Hepatic stellate cell (primary cell): ENCODE measurements at regions not wholly inside any gene's neighbourhood (a gene's known extent, or its start where the extent isn't known, plus 50 kb on each side); places are given as distances from the start of the nearest gene placed in this dataset.

ENCODE experiments used
- DNase-seq: peaks from one replicate; pipeline ENCODE4 v3.0.0; 2011; ENCODE audit warnings: low spot score

DNA sequence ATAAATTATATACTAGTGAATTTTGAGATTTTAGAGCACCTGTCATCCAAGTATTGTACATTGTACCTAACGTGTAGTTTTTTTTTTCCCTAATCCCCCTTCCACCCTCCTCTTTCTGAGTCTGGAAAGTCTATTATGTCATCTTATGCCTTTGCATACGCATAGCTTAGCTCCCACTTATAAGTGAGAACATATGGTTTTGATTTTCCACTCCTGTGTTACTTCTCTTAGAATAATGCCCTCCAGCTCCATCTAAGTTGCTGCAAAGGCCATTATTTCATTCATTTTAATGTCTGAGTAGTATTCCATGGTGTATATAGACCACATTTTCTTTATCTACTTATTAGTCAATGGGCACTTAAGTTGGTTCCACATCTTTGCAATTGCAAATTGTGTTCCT, 177.0 kb upstream of the C16orf82 start:
- no peak for DNase-seq

DNA sequence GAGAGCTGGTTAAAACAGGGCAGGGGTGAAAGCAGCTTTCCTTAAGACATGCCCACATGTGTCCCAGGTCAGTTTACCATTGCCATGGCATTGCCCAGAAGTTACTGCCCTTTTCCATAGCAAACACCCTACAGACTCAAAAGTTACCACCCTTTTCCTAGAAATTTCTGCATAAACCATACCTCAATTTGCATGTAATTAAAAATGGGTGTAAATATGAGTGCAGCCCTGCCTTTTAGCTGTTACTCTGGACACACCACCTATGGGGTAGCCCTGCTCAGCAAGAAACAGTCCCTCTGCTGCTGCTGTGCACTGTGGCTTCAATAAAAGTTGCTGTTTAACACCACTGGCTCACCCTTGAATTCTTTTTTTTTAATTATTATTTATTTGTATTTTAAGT, 168.5 kb upstream of the C16orf82 start:
- DNase-seq, result no peak

DNA sequence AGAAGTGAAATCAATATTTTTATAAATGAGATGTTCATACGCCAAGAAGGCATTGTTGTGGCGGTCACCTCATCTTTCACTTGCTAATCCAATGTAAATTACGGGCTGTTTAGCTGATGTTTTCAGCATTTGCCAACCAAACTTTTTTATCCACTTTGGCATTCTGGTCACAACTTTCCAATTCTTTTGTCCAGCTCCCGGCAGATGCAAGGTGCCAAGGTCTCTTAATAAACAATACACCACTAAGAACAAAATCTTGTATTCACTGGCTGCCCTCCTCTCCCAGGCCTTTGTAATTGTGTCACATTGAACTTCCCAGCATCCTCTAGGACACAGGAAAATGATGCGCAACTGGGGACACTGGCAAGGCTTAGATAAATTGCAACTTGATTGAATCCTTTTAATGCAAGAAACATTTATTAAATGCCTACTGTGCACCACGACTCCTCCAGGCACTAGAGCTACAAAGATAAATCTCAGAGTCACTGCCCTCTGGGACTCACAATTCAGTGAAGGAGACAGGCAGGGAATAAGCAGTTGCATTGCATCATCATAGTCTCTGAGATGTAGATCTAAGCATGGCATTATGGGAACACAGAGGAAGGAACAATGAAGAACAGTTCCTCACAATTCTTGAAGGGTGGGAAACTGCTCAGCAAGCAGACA, 165.4 kb upstream of the C16orf82 start:
- no peak for DNase-seq

DNA sequence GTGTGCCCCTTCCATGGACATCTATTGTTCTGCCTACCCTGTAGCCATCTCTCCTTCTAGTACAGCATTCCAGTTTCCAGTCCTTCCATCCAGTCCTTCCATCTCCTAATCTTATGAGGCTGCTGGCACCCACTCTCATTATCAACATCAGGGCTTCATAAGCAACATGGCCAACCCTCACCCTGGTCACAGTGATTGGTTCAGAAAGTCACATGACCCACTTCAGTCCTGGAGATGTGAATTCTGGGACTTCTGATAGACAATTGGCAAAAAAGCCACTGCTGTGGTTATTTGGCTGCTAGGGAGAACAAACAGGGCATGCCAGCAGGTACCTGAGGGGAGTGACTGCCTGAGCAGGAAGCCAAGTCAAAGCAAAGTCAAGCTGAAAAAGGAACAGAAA, 164.7 kb upstream of the C16orf82 start:
- DNase-seq, result no peak

DNA sequence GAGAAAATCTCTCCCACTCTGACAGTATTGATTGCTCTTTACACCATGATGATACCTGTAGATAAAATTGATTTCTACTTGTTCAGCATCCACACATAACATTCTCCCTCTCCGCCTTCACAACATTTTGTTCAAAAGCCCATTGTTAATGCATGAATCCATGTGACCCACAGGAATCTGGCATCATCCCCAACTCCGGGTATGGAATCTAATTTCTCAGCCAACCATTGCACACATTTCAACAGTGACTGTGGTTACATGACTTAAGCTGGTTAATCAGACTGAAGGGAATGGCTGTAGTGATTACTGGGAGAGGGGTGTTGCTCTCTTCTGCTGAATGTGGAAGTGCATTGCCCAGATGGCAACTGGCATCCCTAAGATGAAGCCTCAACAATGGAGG, 161.4 kb upstream of the C16orf82 start:
- no peak for DNase-seq

DNA sequence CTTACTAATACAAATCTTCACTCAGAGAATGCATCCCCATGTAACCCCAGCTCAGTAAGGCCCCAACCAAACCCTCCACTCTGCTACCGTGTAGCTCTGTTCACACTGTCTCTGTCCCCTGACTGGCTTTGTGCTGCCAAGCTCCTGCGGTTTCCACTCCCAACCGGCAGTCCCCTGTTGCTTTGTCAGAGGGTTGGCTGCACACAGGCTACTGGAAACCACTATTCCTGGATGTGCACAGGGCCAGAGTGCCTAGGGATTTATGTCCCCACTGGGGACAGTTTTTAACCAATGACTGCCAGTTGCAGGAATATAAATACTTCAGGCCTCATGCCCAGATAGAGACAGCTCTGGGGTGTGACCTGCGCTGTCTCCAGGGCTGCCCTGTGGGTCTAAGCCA, 157.1 kb upstream of the C16orf82 start:
- DNase-seq, result no peak

DNA sequence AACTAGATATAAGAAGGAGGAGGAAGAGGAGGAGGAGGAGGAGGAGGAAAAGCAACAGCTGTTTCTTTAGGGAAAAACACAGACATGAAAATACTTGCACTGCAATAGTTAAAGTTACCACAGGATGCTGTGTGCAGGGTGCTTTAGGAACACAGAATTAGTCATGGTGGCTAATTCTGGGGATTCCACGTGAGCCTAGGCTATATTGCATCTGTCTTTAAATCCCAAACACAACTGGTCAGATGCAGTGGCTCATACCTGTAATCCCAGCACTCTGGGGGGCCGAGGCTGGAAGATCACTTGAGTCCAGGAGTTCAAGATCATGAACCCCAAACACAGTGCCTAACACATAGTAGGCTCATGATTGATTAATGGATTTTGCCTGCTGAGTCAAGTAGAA, 155.3 kb upstream of the C16orf82 start:
- DNase-seq, result no peak

DNA sequence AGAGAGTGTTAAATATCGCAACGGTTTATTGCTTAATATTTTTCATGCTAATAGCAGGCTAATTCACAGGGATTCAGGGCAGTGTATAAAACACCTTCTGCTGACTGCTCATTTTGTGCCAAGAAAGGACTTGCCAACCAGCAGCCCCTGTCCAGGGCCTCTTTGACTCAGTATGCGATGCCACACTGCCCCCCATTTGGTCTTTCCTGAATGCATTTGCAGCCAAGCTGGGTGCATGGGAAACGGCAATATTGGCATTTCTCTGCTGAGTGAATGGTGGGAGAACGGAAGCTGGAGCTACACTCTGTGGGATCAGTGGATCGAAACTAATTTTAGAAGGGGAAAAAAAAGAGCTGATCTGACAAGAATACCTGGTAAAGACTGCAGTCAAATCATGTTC, 152.9 kb upstream of the C16orf82 start:
- DNase-seq, result no peak

DNA sequence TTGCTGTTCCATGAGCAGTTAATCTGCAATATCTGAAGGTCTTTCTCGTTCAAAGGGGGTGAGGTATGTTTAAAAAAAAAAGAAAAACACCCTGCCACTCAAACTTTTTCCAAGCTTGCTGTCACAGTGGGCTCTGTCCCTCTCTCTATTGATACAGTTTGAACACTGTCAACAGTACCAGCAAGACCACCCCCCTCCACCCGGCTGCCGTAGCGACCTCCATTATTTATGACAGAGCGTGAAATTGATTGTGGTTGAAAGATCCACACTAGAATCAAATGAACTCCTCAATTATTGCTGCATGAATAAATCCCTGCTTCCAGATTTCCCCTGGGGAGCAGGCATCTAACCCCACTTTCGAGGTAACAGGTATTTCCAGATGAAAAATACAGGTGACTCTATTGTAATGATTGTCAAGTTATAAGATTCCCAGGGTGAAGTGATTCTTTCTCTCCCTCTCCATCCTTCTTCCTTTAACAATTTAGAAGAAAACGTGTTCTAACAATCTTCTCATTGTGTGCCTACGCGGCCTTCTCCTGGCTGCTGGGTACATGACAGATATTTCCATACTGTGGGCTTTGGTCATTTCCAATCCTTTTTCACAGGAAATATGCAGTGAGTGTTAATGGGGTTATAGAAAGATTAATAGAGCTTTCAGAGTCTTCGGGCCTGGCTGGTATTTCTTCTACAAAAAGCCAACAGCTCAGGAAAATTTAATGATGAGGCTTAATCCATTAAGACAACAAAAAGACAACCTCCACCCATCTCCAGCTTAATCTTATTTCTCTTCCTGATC, 135.7 kb upstream of the C16orf82 start:
- no peak for DNase-seq

DNA sequence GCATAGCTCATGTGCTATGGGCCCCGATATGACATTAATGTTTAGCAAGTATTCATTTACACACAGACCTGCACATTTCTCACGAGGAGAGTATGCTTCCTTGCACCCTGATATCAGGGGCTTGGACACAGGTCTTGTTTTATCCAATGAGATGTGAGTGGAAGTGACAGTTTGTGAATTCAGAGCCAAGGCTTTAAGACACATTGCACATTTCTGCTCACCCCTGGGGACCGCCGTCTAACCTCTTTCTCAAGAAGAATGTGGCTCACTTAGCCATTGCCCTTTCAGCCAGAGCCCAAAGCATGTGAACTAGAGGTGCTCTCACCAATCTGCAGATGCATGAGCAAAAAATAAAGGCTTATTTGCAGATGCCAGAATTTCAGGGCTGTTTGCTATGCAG, 116.1 kb upstream of the C16orf82 start:
- DNase-seq, result no peak

DNA sequence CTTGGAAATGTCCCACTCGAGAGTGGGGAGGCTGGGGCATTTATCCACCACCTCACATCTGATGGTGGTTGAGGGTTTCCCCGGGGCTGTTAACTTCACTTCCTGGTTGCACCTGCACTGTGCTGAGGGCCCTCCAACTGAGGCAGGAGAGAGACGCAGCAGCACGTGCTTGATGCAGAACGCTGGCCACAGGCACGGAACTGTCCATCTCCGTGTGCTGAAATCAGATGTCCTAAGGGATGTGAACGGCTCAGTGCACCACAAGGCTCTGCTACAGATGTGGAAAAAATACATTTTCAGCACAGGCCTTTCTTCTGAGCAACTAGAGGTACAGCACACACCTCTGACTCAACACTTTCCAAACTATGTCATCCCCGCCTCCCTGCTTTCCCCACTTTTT, 114.8 kb upstream of the C16orf82 start:
- DNase-seq, result no peak

DNA sequence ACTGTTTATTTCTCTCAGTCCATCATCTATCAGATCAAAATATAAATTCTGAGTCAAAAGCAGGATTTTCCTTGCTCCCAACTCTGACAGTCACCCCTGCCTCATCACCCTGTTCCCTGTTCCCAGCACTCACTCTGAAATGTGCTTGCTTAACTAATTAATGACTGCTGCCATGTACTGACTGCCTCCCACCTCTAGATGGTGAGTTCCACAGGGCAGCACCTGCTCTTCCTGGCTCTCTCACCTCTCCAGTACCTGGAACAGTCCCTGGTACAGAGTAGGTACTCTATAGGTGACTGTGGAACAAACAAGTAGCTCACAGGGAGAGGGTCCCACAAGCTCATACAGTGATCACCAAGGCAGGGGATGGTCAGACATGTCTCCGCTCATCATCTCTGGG, 114.3 kb upstream of the C16orf82 start:
- DNase-seq, result no peak

DNA sequence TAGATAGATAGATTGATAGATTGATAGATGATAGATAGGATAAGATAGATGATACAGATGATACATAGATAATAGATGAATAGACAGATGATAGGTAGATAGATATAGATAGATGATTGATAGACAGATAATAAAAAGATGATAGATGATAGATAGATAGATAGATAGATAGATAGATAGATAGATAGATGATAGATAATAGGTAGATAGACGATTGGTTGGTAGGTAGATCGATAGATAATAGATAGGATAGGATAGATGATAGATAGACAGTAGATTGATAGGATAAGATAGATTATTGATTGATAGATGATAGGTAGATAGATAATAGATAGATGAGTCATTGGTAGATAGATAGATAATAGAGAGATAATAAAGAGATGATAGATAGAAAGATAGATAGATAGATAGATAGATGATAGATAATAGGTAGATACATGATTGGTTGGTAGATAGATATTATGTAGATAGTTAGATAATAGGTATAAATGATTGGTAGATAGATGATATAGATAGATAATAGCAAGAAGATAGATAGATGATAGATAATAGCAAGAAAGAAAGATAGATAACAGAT, 109.4 kb upstream of the C16orf82 start:
- DNase-seq, result no peak

DNA sequence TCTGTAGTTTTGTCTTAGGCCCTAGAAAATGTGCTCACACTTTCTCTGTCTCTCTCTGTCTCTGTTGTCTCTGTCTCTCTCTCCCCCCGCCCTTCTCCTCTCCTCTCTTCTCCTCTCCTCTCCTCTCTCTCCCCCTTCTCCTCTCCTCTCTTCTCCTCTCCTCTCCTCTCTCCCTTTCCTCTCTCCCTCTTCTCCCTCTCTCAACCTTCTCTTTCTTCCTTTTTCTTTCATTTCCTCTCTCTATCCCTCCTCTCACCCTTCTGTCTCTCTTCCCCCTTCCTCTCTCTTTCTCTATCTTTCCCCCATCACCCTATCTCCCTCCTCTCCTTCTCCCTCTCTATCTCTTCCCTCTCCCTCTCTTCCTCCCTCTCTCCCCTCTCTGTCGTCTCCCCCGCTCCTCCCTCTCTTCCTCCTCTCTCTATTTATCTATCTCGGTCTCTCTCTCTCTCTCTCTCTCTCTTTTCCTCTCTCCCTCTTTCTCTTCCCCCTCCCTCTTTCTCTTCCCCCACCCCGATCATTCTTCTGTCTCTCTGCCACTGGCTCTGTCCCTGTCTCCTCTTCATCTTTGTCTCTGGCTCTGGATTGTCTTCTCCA, 107.2 kb upstream of the C16orf82 start:
- no peak for DNase-seq

DNA sequence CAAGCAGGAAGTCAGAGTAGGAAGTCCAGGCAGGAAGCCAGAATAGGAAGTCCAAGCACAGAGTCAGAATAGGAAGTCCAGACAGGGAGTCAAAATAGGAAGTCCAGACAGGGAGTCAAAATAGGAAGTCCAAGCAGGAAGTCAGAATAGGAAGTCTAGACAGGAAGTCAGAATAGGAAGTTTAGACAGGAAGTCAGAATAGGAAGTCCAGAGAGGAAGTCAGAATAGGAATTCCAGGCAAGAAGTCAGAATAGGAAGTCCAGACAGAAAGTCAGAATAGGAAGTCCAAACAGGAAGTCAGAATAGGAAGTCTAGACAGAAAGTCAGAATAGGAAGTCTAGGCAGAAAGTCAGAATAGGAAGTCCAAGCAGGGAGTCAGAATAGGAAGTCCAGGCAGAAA, 105.3 kb upstream of the C16orf82 start:
- DNase-seq, result no peak

DNA sequence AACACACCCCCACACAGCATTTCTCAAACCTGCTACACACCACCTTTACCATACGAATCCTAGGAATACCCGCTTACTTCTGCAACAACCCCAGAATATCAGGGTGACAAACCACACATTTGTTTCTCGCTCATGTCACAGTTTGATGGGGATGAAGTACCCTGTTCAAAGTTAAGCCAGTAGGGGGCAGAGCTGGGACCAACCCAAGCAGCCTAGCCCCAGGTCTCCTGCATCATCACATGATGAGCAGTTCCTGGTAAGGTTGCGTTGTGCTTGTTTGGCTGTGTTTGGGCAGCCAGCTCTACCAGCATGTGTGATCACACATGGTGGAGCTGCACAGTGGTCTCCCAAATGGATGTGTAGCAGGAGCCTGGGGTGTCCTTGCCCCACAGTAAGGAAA, 103.6 kb upstream of the C16orf82 start:
- no peak for DNase-seq

DNA sequence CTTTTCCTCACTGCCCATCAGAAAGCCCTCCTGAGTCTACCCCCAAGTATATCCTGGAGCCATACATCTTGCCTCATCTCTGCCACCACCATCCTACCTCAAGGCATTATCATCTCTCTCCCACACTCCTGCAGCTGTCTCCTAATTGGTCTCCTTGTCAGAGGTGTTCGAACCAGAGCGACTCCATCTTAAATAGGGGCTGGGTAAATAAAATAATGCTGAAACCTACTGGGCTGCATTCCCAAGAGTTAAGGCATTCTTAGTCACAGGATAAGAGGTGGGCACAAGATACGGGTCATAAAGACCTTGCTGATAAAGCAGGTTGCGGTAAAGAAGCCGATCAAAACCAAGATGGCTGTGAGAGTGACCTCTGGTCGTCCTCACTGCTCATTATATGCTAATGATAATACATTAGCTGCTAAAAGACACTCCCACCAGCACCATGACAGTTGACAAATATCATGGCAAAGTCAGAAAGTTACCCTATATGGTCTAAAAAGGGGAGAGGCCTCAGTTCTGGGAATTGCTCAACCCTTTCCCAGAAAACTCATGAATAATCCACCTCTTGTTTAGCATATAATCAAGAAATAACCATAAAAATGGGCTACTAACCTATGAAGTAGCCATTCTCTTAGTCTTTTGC, 97.0 kb upstream of the C16orf82 start:
- DNase-seq, result no peak

DNA sequence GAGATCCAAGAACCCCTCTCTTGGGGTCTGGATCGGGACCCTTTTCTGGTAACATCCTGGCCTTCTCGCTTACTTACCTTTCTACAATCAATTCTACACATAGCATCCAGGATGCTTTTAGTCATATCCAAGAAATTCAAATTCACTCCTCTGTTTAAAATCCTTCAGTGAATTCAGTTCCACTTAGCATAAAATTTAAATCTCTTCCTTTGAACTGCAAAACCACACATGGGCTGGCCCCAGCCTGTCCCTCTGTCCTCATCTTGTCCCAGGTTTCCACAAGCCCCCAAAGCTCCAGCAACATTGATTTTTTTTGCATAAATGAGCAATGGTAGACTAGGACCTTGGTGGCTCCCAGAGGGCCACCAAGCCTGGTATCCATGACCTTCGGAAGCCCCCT, 96.4 kb upstream of the C16orf82 start:
- no peak for DNase-seq

DNA sequence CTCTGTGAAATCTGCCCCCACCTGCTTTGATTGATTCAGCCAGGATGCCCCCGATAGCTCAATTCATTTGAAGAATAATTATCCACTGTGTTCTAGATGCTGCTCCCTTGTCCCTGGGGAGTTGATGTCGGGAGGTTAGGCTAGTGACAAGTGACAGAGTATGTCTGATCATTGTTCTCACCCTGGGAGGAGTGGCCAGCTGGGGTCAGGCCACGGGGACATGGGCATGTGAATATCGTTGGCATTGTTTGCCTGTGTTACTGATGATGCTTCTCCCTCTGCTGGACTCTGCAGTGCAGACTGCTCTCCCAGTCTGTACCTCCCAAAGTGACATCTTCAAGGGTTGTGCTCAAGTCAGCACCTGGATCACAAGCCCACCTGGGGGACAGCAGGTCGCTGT, 89.9 kb upstream of the C16orf82 start:
- DNase-seq, result no peak

DNA sequence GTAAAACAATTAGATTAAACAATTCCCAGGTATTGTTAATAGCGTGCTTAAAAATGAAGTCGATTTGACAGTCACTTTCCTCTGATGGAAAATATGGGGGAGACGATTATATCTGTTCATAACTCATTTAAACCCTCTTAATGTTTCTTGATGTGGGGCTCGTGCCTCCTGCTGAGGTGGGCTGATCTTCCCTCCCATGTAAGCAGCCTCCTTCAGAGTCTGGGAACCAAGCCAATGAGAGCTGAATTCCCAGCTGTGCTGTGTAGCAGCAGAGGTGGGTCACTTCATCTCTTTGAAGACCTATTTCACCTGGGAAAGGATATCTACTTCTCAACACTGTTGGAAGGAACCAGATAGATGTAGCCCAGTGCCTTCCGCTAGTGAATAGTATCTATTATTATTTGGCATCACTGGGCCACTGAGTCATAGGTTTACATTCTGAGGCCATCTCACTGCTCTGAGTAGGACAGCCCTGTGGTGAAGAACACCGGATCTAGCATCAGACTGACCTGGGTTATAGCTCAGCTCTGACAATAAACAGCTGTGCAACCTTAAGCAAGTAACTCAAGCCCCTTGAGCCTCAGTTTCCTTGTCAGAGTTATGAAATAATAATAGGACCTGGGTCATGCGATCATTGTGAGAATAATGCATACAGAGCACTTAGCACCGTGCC, 85.3 kb upstream of the C16orf82 start:
- peak; percentile 75 for DNase-seq

DNA sequence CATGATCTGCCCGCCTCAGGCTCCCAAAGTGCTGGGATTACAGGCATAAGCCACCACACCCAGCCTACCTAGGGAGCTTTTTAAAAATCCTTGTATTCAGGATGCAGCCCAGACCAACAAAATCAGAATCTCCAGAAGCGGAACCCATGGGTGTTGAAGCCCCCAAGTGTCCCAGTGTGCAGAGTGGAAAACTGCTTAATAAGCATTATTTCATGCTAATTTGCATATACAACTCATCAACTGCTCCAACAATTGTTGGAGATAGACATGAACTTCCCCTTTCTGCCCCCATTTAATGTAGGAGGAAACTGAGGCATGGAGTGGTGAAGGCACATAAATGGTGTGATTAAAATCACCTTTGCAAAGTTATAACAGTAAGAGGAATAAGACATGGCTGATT, 84.3 kb upstream of the C16orf82 start:
- no peak for DNase-seq

DNA sequence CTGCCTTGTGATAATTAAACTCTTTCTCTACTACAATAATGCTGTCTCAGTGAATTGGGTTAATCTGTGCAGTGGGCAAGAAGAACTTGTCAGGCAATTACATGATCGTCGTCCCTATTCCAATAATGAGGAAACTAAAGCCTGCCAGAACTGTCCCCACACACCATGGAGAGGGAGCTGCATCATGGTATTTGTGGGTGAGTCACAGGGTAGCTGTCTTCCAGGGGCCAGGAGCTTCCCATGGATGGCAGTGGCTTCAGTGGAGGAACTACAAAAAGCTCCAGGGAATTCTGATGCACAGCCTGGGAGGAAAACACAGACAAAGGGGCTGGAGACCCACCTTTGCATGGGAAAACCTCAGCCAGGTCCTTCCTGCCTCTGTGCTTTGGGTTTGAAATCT, 83.3 kb upstream of the C16orf82 start:
- DNase-seq, result peak; percentile 42
